SK-N-MC (cell line): ENCODE measurements at regions not wholly inside any gene's neighbourhood (a gene's known extent, or its start where the extent isn't known, plus 50 kb on each side); places are given as distances from the start of the nearest gene placed in this dataset.

ENCODE experiments used
- FOXP2 ChIP-seq: optimal IDR thresholded peaks from 2 replicates; pipeline ENCODE3; 2011; ENCODE audit warnings: mild to moderate bottlenecking, moderate library complexity; ENCODE audit not compliant: insufficient read depth; ENCODE audit errors: extremely low read length, control extremely low read depth
- POLR2AphosphoS5 ChIP-seq: IDR thresholded peaks from 2 replicates; pipeline ENCODE4 v1.6.1; 2012; ENCODE audit warnings: mild to moderate bottlenecking, low read depth, low read length, borderline replicate concordance

DNA sequence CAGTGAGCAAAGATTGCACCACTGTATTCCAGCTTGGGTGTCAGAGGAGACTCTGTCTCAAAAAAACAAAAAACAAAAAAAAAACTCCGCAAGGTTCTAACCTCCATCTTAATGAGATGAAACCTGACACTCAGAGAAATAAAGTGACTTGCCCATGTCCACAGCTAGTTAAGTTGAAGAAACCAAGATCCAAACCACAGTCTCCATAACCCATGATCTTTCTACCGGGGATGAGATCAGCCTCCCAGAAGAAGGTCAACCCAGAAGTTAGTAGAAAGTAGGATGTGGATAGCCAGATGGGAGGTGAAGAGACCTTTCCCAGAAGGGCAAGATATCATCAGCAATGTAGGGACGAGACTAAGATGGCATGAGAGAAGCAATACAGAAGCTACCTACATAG, 140.4 kb upstream of the ADRA1B start:
- TF ChIP-seq POLR2AphosphoS5 (no peak), FOXP2 (no peak)
